Heart right ventricle (tissue), 16 donors: ENCODE measurements at regions not wholly inside any gene's neighbourhood (a gene's known extent, or its start where the extent isn't known, plus 50 kb on each side); places are given as distances from the start of the nearest gene placed in this dataset.
A peak's percentile ranks its signal among the peaks of the same experiment; 100 is the strongest.

Experiments used
- ATAC-seq, 8 donors: fragments of 200-7000 bp; cut with Tn5 transposase; one replicate each; pipeline ENCODE4 v1.9.1; 2020; ENCODE audit warnings: mild to moderate bottlenecking in 8 of 8, moderate library complexity in 8 of 8, moderate number of reproducible peaks in 1 of 8
- DNase-seq, 2 donors: peaks; one replicate each; pipeline ENCODE4 v3.0.0-alpha.2; 2020
- H3K27ac ChIP-seq, 10 donors: fragments of 200-600 bp; sonication (generic) in 2 of 10; one replicate each; pipeline versions ENCODE4 v1.5.0 to v1.8.0; 2020 to 2022; ENCODE audit warnings: mild to moderate bottlenecking in 3 of 10
- H3K27me3 ChIP-seq, 7 donors: fragments of 200-600 bp; one replicate each; pipeline ENCODE4 v1.8.0; 2021 to 2022; ENCODE audit warnings: mild to moderate bottlenecking in 2 of 7
- H3K36me3 ChIP-seq, 9 donors: fragments of 200-600 bp; sonication (generic) in 1 of 9; one replicate each; pipeline versions ENCODE4 v1.5.0 to v1.8.0; 2020 to 2022; ENCODE audit warnings: mild to moderate bottlenecking in 2 of 9
- H3K4me1 ChIP-seq, 9 donors: fragments of 200-600 bp; sonication (generic) in 1 of 9; one replicate each; pipeline versions ENCODE4 v1.5.0 to v1.8.0; 2020 to 2022; ENCODE audit warnings: mild to moderate bottlenecking in 4 of 9
- H3K4me3 ChIP-seq, 10 donors: fragments of 200-600 bp; sonication (generic) in 2 of 10; one replicate each; pipeline versions ENCODE4 v1.5.0 to v1.8.0; 2020 to 2022; ENCODE audit warnings: mild to moderate bottlenecking in 7 of 10, moderate library complexity in 2 of 10
- H3K9me3 ChIP-seq, 11 donors: fragments of 200-600 bp in 10 of 11; sonication (generic) in 2 of 11; one replicate each; pipeline versions ENCODE4 v1.5.0 to v1.8.0; 2013 to 2022; ENCODE audit warnings: mild to moderate bottlenecking in 2 of 11, control low read depth in 1 of 11, moderate library complexity in 1 of 11
- WGBS, 2 donors: extraction: QIAGEN DNeasy Blood & Tissue Kit; methylation state at CpG; one replicate each; pipeline ENCODE4 v1.1.7; 2013; ENCODE audit warnings: inconsistent platforms in 1 of 2; 5-methylcytosine and 5-hydroxymethylcytosine counted together
- intact Hi-C, 10 donors: fragments of 100-400 bp; cut with DNase I; formaldehyde crosslinking; loops; one replicate each; pipeline versions ENCODE4 v1.11.1 to v1.14.2; 2022
- TF ChIP-seq, protein P1 (sequence below), 9 donors: fragments of 200-600 bp; sonication (generic) in 2 of 9; IDR thresholded peaks; one replicate each; pipeline versions ENCODE4 v1.5.0 to v1.8.0; 2021 to 2022; ENCODE audit warnings: antibody characterized with exemption in 9 of 9, mild to moderate bottlenecking in 5 of 9, moderate library complexity in 1 of 9
- donor health status: Arrhythmogenic right ventricular cardiomyopathy.
- donor health status: ischemic (EF 13 %, LVEDD 7.1; RV severe dilation, severe dysfunction).
- donor health status: healthy with polysubstance abuse.
- donor health status: DM: no; HTN: yes; CAD: no.
- donor health status: DM: no; HTN: no; CAD: no.
- donor health status: ischemic (EF 25% LVEDD 6.9; RV normal size, moderate dysfunction).
- donor health status: ischemic (EF 25% LVEDD 5.7; RV mildly dilated, moderate dysfunction).
- donor health status: healthy.
- donor health status: DM: yes; HTN: yes; CAD: no.
- donor health status: Ischemic cardiomyopathy.
- donor health status: ischemic (EF 35%, LVEDD 5.7; RV mildly dilated, moderate dysfunction).
- donor health status: nonischemic (EF 11% LVEDD 7.7; RV severe dilation, severe dysfunction).
- donor health status: DM: yes; HTN: yes; CAD: no.
- donor health status: PGD.
- donor health status: ischemic (EF 29% LVEDD 5.4; RV normal size, mild dysfunction).
- donor health status: nonischemic (EF 23%, LVEDD 6.1; RV moderate dilation, normal function).

DNA sequence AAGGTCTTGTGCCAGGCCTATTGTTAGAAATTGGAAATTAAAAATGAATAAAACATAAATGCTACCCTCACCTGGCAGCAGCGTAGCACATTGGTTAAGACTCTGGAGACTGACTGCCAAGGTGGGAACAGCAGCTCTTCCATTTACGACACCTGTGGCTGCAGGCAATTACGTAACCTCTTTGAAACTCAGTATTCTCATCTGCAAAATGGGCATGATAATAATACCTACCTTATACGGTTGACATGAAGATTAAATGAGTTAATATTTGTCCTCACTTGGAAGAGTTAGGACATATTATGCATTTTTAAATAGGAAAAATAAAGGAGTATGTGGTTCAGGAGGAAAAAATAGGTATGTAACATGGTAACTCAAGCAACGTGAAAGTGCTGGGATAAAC is 279.3 kb upstream of the NCKAP5 start:
- ATAC-seq: no peak
- peaks cover 0 to under 1% (median 0%) of the 10 kb centered on the region in 9 donors for H3K4me1 ChIP-seq
- WGBS, 2 donors: 95 to 96% methylated on average over 5 of the region's 5 CpGs

DNA sequence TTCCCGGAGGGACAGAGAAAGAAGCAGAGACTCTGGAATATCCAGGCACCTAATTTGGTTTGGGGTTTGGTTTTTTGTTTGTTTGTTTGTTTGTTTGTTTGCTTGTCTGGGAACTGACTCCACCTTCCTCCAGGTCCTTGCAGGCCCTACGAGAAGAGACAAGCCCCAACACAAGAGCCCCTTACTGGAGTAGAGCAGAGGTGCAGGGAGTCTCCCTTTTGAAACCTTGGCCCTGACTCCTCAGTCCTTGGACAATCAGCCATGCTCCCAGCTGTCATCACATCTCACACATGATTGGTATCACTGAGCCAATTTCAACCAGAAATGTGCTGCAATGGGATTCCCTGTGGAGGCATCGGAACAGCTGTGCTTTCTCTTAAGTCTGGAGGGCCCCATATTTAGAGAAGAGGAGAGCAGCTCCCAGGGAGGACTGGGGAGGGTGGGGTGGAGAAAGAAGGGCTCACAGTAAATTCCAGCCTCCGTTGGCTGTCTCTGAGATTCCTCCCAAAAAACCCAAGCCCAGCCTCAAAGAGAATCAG is 279.9 kb upstream of the NCKAP5 start:
- intact Hi-C loops: loop anchor here in 2 of 10 donors (10.0 kb wide), 2 partner anchors 283 to 1303 kb away; partner anchors contain the start of gene NCKAP5 (in 2 of the 2)
- Histone ChIP-seq H3K27me3 (no peaks in the 10 kb centered on the region), H3K36me3 (no peaks in the 10 kb centered on the region), H3K27ac (no peak overlapping the region), H3K4me1 (no peaks in the 10 kb centered on the region), H3K9me3 (no peaks in the 10 kb centered on the region), H3K4me3 (no peak overlapping the region)
- 60 to 67% methylated on average over 4 of the region's 4 CpGs for WGBS, 2 donors
- peak in 4 of 8 donors; percentile 19 to 49 (median 36) for ATAC-seq
- TF ChIP-seq, protein P1, sequence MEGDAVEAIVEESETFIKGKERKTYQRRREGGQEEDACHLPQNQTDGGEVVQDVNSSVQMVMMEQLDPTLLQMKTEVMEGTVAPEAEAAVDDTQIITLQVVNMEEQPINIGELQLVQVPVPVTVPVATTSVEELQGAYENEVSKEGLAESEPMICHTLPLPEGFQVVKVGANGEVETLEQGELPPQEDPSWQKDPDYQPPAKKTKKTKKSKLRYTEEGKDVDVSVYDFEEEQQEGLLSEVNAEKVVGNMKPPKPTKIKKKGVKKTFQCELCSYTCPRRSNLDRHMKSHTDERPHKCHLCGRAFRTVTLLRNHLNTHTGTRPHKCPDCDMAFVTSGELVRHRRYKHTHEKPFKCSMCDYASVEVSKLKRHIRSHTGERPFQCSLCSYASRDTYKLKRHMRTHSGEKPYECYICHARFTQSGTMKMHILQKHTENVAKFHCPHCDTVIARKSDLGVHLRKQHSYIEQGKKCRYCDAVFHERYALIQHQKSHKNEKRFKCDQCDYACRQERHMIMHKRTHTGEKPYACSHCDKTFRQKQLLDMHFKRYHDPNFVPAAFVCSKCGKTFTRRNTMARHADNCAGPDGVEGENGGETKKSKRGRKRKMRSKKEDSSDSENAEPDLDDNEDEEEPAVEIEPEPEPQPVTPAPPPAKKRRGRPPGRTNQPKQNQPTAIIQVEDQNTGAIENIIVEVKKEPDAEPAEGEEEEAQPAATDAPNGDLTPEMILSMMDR (IDR thresholded peaks at IDR 0.05): no peak
- DNase-seq: no peak

More for the DNA sequence above, 279.3 kb upstream of the NCKAP5 start:
- intact Hi-C loops: loop anchor here in 2 of 10 donors (10.0 kb wide), 2 partner anchors 283 to 1303 kb away; partner anchors contain the start of gene NCKAP5 (in 2 of the 2)
- H3K4me3 ChIP-seq: no peak overlapping the region
- TF ChIP-seq, protein P1 (IDR thresholded peaks at IDR 0.05): no peak
- no peak overlapping the region for H3K27ac ChIP-seq
- no peaks in the 10 kb centered on the region for H3K9me3 ChIP-seq
- DNase-seq: no peak
- H3K27me3 ChIP-seq: no peaks in the 10 kb centered on the region
- H3K36me3 ChIP-seq: no peaks in the 10 kb centered on the region

DNA sequence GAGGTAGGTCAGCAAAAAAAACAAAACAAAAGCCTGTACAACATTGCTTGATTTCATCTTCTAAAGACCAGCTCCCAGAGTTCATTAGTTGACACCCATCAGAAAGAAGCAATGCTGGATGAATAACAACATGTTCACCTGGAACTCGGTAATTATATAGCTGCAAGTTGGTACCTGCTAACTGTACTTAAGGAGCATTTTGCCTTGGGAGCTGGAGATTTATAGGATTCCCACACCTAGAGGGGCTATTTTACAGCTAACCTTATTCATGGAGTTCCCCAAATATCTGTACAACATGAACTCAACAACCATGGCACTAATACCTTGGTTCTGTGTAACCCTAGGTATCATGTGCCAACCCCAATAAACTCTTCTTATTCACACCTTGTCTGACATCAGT is 281.1 kb upstream of the NCKAP5 start:
- Histone ChIP-seq H3K4me1 (no peaks in the 10 kb centered on the region), H3K36me3 (no peaks in the 10 kb centered on the region), H3K27me3 (no peaks in the 10 kb centered on the region), H3K9me3 (no peaks in the 10 kb centered on the region), H3K4me3 (no peak overlapping the region), H3K27ac (no peak overlapping the region)
- WGBS, 2 donors: 88 to 93% methylated on average over 1 of the region's 1 CpG
- no peak for ATAC-seq
- DNase-seq: no peak
- intact Hi-C loops: loop anchor here in 2 of 10 donors (10.0 kb wide), 2 partner anchors 285 to 1305 kb away; partner anchors contain the start of gene NCKAP5 (in 2 of the 2)
- TF ChIP-seq, protein P1 (IDR thresholded peaks at IDR 0.05): no peak

DNA sequence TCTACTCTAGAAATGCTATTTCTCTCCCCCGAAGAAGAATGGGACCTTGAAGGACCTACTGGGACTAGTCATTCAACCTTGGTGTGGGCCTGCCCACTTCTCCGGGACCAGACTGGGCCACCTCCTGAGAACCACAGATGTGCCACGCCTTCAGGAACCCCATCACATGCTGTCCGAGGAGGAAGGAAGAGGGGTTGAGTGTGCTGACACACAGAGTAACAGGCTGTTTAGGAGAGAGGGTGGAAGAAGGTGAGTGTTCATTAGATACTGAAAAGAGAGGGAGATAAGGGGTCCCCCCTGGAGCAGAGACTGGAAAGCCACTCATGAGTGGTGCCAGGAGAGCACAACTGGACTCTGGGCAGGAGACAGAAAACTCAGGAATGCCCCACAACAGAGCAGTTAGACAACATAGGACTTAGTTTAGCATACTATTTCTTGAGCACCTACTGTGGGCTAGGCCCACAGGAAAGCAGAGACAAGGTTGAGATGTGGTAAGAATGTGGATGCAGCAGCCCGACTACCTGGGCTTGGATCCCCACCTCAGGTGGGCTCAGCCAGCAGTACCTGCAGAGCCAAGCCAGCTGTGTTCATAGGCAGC is 286.4 kb upstream of the NCKAP5 start:
- intact Hi-C loops: no loop called here
- DNase-seq (no peak), ATAC-seq (peak in 1 of 8 donors; percentile 57)
- TF ChIP-seq, protein P1 (IDR thresholded peaks at IDR 0.05): no peak
- WGBS, 2 donors: 87 to 89% methylated on average over 5 of the region's 5 CpGs
- H3K27me3 ChIP-seq: no peaks in the 10 kb centered on the region
- H3K4me3 ChIP-seq: no peak overlapping the region
- H3K9me3 ChIP-seq: no peaks in the 10 kb centered on the region
- H3K36me3 ChIP-seq: no peaks in the 10 kb centered on the region
- no peak overlapping the region for H3K27ac ChIP-seq
- no peaks in the 10 kb centered on the region for H3K4me1 ChIP-seq
